Mesenchymal stem cell (in vitro differentiated cells and primary cell): ENCODE measurements at regions not wholly inside any gene's neighbourhood (a gene's known extent, or its start where the extent isn't known, plus 50 kb on each side); places are given as distances from the start of the nearest gene placed in this dataset.

Experiments used
- DNase-seq: peaks from one replicate; pipeline ENCODE4 v3.0.0-alpha.2; 2013
- H2AFZ ChIP-seq: one replicate; pipeline ENCODE4 v1.6.1; 2013; ENCODE audit warnings: low read depth, mild to moderate bottlenecking, control low read depth, inconsistent platforms, low read length, moderate library complexity
- H2AK5ac ChIP-seq: 2 replicates; pipeline ENCODE4 v1.6.1; 2013; ENCODE audit warnings: low read length, moderate library complexity, mild to moderate bottlenecking, inconsistent platforms; ENCODE audit not compliant: severe bottlenecking
- H2BK120ac ChIP-seq: one replicate; pipeline ENCODE4 v1.6.1; 2013; ENCODE audit warnings: low read depth, mild to moderate bottlenecking, inconsistent platforms, low read length, moderate library complexity
- H2BK12ac ChIP-seq, 2 experiments: one replicate each; pipeline ENCODE4 v1.6.1; 2013; ENCODE audit warnings: inconsistent platforms in 2 of 2, low read length in 2 of 2, mild to moderate bottlenecking in 2 of 2, moderate library complexity in 2 of 2, control low read depth in 1 of 2
- H2BK15ac ChIP-seq: one replicate; pipeline ENCODE4 v1.6.1; 2013; ENCODE audit warnings: mild to moderate bottlenecking, low read depth, inconsistent platforms; ENCODE audit not compliant: poor library complexity, severe bottlenecking
- H2BK5ac ChIP-seq: 2 replicates; pipeline ENCODE4 v1.6.1; 2013; ENCODE audit warnings: low read depth, mild to moderate bottlenecking, low read length, control low read depth, inconsistent platforms; ENCODE audit not compliant: poor library complexity, severe bottlenecking
- H3K14ac ChIP-seq, 2 experiments: one replicate each; pipeline ENCODE4 v1.6.1; 2013; ENCODE audit warnings: inconsistent platforms in 2 of 2, low read length in 2 of 2, control low read depth in 1 of 2, mild to moderate bottlenecking in 1 of 2, moderate library complexity in 1 of 2
- H3K18ac ChIP-seq, 2 experiments: one replicate each; pipeline ENCODE4 v1.6.1; 2013; ENCODE audit warnings: inconsistent platforms in 2 of 2, low read length in 2 of 2, control low read depth in 1 of 2, low read depth in 1 of 2, mild to moderate bottlenecking in 1 of 2
- H3K23ac ChIP-seq, 2 experiments: one replicate each; pipeline ENCODE4 v1.6.1; 2013; ENCODE audit warnings: inconsistent platforms in 2 of 2, low read length in 2 of 2, mild to moderate bottlenecking in 2 of 2, moderate library complexity in 2 of 2, control low read depth in 1 of 2
- H3K27ac ChIP-seq: 2 replicates; pipeline ENCODE4 v1.5.1; 2013; ENCODE audit warnings: mild to moderate bottlenecking, moderate library complexity, low read length, control low read depth, inconsistent platforms; ENCODE audit not compliant: poor library complexity, severe bottlenecking
- H3K27me3 ChIP-seq, 2 experiments: 2 replicates each; pipeline versions ENCODE4 v1.6.1 to v1.7.0; 2013; ENCODE audit warnings: low read length in 2 of 2, mild to moderate bottlenecking in 2 of 2, moderate library complexity in 2 of 2, control low read depth in 1 of 2, inconsistent platforms in 1 of 2; ENCODE audit not compliant: control insufficient read depth in 1 of 2, insufficient read depth in 1 of 2
- H3K36me3 ChIP-seq, 2 experiments: 2 replicates each; pipeline versions ENCODE4 v1.6.1 to v1.7.0; 2013; ENCODE audit warnings: low read length in 2 of 2, control low read depth in 1 of 2, inconsistent platforms in 1 of 2, low read depth in 1 of 2, mild to moderate bottlenecking in 1 of 2; ENCODE audit not compliant: insufficient read depth in 2 of 2, control insufficient read depth in 1 of 2
- H3K4ac ChIP-seq, 2 experiments: one replicate each; pipeline ENCODE4 v1.6.1; 2013; ENCODE audit warnings: inconsistent platforms in 2 of 2, low read length in 2 of 2, mild to moderate bottlenecking in 2 of 2, moderate library complexity in 2 of 2, control low read depth in 1 of 2, low read depth in 1 of 2
- H3K4me1 ChIP-seq: 2 replicates; pipeline ENCODE4 v1.6.1; 2013; ENCODE audit warnings: low read depth, low read length, control low read depth; ENCODE audit not compliant: control insufficient read depth, insufficient read depth
- H3K4me2 ChIP-seq: 2 replicates; pipeline ENCODE4 v1.6.1; 2013; ENCODE audit warnings: low read length, mild to moderate bottlenecking, inconsistent platforms; ENCODE audit not compliant: poor library complexity, severe bottlenecking
- H3K4me3 ChIP-seq, 2 experiments: 2 replicates each; pipeline versions ENCODE4 v1.5.1 to v1.7.0; 2013; ENCODE audit warnings: low read length in 2 of 2, mild to moderate bottlenecking in 2 of 2, control low read depth in 1 of 2, low read depth in 1 of 2; ENCODE audit not compliant: insufficient read depth in 1 of 2
- H3K79me1 ChIP-seq: replicated peaks from 2 replicates; pipeline ENCODE4 v1.6.1; 2013; ENCODE audit warnings: mild to moderate bottlenecking, control low read depth, low read length, inconsistent platforms; ENCODE audit not compliant: poor library complexity, severe bottlenecking
- H3K9ac ChIP-seq: 2 replicates; pipeline ENCODE4 v1.7.0; 2013; ENCODE audit warnings: mild to moderate bottlenecking, low read length, moderate library complexity
- H3K9me3 ChIP-seq: 2 replicates; pipeline ENCODE4 v1.7.0; 2013; ENCODE audit warnings: mild to moderate bottlenecking, low read length; ENCODE audit not compliant: control insufficient read depth
- H4K8ac ChIP-seq: one replicate; pipeline ENCODE4 v1.6.1; 2013; ENCODE audit warnings: inconsistent platforms, mild to moderate bottlenecking, low read length, moderate library complexity
- H4K91ac ChIP-seq: one replicate; pipeline ENCODE4 v1.6.1; 2013; ENCODE audit warnings: mild to moderate bottlenecking, low read length, inconsistent platforms
- WGBS: methylation state at CpG from one replicate; pipeline ENCODE4 v1.1.7; 2013; ENCODE audit warnings: mixed read lengths; 5-methylcytosine and 5-hydroxymethylcytosine counted together

DNA sequence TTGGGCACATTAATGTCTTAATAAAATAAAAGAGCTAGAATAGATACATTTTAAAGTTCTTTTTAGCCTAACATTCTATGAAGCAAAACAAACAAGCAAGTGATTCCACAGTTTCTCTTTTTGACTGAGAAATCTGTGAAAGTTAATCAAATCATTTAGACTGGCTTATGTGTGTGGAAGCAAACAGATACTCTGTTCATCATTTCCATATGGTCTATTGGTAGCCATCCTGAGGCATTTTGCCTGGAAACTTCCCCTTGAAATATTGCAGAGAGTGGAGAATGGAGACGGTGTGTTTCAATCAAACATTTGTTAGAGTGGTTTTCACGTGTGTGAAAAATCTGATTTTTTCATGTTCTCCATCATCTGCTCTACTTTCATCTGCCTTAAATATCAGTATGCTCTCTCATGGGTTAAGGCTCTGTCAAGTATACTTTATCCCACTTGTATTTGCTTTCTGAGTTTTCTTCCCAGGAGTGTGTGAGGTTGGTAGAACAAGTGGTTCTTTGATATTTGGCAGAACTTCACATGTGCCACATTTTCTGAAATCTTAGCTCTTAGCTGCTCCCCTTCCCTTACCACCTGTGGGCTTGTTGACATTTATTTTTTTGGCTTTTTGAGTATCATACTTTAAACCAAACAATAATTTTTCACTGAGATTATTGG, 139.1 kb upstream of the PTGFR start:
- H3K4me2 ChIP-seq: no peak overlapping the region
- H3K27ac ChIP-seq: no peak overlapping the region
- no peak overlapping the region for H4K8ac ChIP-seq
- WGBS: 100% methylated on average over 1 of the region's 2 CpGs
- no peaks in the 10 kb centered on the region for H3K9me3 ChIP-seq
- H2AFZ ChIP-seq: no peak overlapping the region
- H2AK5ac ChIP-seq: no peak overlapping the region
- no peaks in the 10 kb centered on the region for H3K79me1 ChIP-seq
- H3K18ac ChIP-seq: no peak overlapping the region
- no peak overlapping the region for H3K4me3 ChIP-seq
- H3K14ac ChIP-seq: no peak overlapping the region
- H2BK120ac ChIP-seq: no peak overlapping the region
- no peaks in the 10 kb centered on the region for H3K27me3 ChIP-seq
- DNase-seq: no peak
- H2BK12ac ChIP-seq: no peak overlapping the region
- H3K4me1 ChIP-seq: no peaks in the 10 kb centered on the region
- H3K23ac ChIP-seq: no peak overlapping the region
- no peak overlapping the region for H3K9ac ChIP-seq
- no peak overlapping the region for H4K91ac ChIP-seq
- no peaks in the 10 kb centered on the region for H3K36me3 ChIP-seq
- H2BK5ac ChIP-seq: no peak overlapping the region
- H2BK15ac ChIP-seq: no peak overlapping the region
- H3K4ac ChIP-seq: no peak overlapping the region

- Histone ChIP-seq H3K4ac (no peak overlapping the region), H3K4me2 (no peak overlapping the region), H2AK5ac (no peak overlapping the region), H3K4me1 (no peaks in the 10 kb centered on the region), H4K91ac (no peak overlapping the region), H3K14ac (no peak overlapping the region), H4K8ac (no peak overlapping the region), H3K36me3 (no peaks in the 10 kb centered on the region), H2BK120ac (no peak overlapping the region), H3K9me3 (no peaks in the 10 kb centered on the region), H3K27me3 (no peaks in the 10 kb centered on the region), H2BK12ac (no peak overlapping the region), H2BK15ac (no peak overlapping the region), H3K27ac (no peak overlapping the region), H3K9ac (peak overlapping the region; percentile 65), H2AFZ (no peak overlapping the region), H3K18ac (no peak overlapping the region), H2BK5ac (no peak overlapping the region), H3K79me1 (no peaks in the 10 kb centered on the region), H3K23ac (no peak overlapping the region), H3K4me3 (no peak overlapping the region)
- WGBS: no CpG with 5 or more reads among the region's 1 CpG
- DNase-seq: no peak
Measured at GRCh38 chr1:78355656-78356055, 135.1 kb upstream of the PTGFR start.

DNA sequence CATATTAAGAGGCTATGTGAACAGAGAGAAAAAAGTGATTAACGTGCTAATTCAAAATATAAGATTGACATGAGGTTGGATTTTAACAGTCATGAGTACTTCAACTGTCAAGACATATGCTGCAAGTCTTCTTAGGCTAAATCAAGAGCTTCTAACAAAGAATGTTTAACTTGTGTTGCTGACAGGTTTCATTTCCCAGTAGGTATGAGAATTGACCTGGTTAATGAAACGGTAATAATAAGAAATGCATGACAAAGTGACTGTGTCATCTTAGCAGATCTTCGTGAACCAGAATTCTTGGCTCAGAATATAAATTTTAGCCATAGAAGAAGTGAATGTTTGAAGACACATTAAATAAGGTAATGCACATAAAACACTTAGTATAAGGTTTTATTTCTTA, 132.6 kb upstream of the PTGFR start:
- H2BK5ac ChIP-seq: no peak overlapping the region
- whole genome bisulfite sequencing: 91% methylated on average over 2 of the region's 3 CpGs

DNA sequence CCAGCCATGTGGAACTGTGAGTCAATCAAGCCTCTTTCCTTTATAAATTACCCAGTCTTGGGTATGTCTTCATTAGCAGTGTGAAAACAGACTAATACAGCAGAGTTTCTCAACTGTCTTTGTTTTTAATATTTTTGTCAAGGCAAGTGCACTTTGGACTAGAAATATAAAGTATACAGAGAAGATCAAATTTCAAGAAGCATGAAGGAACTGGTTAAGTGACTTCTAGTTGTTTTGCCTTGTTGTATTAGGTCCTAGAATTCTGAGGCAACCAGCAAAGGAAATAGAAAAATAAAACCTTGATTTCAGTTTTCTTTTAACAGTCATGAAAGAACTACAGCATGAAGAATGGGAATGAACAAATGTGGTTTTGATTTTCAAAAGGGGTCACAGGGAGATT, 131.1 kb upstream of the PTGFR start:
- H2BK120ac ChIP-seq: no peak overlapping the region
- no peak overlapping the region for H2BK5ac ChIP-seq
- no peaks in the 10 kb centered on the region for H3K79me1 ChIP-seq
- H3K27ac ChIP-seq: no peak overlapping the region
- H4K8ac ChIP-seq: no peak overlapping the region
- no peak overlapping the region for H3K4ac ChIP-seq
- no peak overlapping the region for H3K23ac ChIP-seq
- H3K9me3 ChIP-seq: no peaks in the 10 kb centered on the region
- H2AFZ ChIP-seq: no peak overlapping the region
- H3K18ac ChIP-seq: no peak overlapping the region
- H2BK12ac ChIP-seq: no peak overlapping the region
- no peak overlapping the region for H4K91ac ChIP-seq
- no peak overlapping the region for H3K4me2 ChIP-seq
- H2BK15ac ChIP-seq: no peak overlapping the region
- DNase-seq: no peak
- H2AK5ac ChIP-seq: no peak overlapping the region
- H3K27me3 ChIP-seq: no peaks in the 10 kb centered on the region
- H3K4me1 ChIP-seq: no peaks in the 10 kb centered on the region
- no peak overlapping the region for H3K9ac ChIP-seq
- no peaks in the 10 kb centered on the region for H3K36me3 ChIP-seq
- H3K14ac ChIP-seq: no peak overlapping the region
- H3K4me3 ChIP-seq: no peak overlapping the region

More for the DNA sequence above, 132.6 kb upstream of the PTGFR start:
- Histone ChIP-seq H3K4me2 (no peak overlapping the region), H3K36me3 (no peaks in the 10 kb centered on the region), H2AK5ac (no peak overlapping the region), H3K4me1 (no peaks in the 10 kb centered on the region), H3K9me3 (no peaks in the 10 kb centered on the region), H2AFZ (no peak overlapping the region), H3K27me3 (no peaks in the 10 kb centered on the region), H3K14ac (no peak overlapping the region), H3K4ac (no peak overlapping the region), H4K91ac (no peak overlapping the region), H3K23ac (no peak overlapping the region), H3K4me3 (no peak overlapping the region), H3K9ac (no peak overlapping the region), H2BK15ac (no peak overlapping the region), H3K27ac (no peak overlapping the region), H3K18ac (no peak overlapping the region), H2BK120ac (no peak overlapping the region), H3K79me1 (no peaks in the 10 kb centered on the region), H4K8ac (no peak overlapping the region), H2BK12ac (no peak overlapping the region)
- no peak for DNase-seq
